IMR-90 (cell line): ENCODE measurements at regions not wholly inside any gene's neighbourhood (a gene's known extent, or its start where the extent isn't known, plus 50 kb on each side); places are given as distances from the start of the nearest gene placed in this dataset.

Experiments
- CEBPB ChIP-seq: IDR thresholded peaks from 2 replicates; pipeline ENCODE4 v1.6.1; 2012; ENCODE audit warnings: low read depth, low read length, improper control_type of control experiment
- FOS ChIP-seq: fragments of 150-350 bp; IDR thresholded peaks from 2 replicates; pipeline ENCODE4 v1.6.1; 2016; ENCODE audit warnings: low read depth, low read length
- MAZ ChIP-seq: IDR thresholded peaks from 2 replicates; pipeline ENCODE4 v1.6.1; 2012; ENCODE audit warnings: low read depth, mild to moderate bottlenecking, low read length, improper control_type of control experiment, moderate library complexity, borderline replicate concordance
- MXI1 ChIP-seq: IDR thresholded peaks from 2 replicates; pipeline ENCODE4 v1.6.1; 2012; ENCODE audit warnings: low read depth, mild to moderate bottlenecking, low read length, moderate library complexity, borderline replicate concordance
- NFE2L2 ChIP-seq: fragments of 150-350 bp; IDR thresholded peaks from 2 replicates; pipeline ENCODE4 v1.6.1; 2016; ENCODE audit warnings: low read depth, mild to moderate bottlenecking, low read length
- POLR2A ChIP-seq: IDR thresholded peaks from 2 replicates; pipeline ENCODE4 v1.6.1; 2012; ENCODE audit warnings: mild to moderate bottlenecking, low read depth, low read length
- RAD21 ChIP-seq: IDR thresholded peaks from 2 replicates; pipeline ENCODE4 v1.6.1; 2012; ENCODE audit warnings: low read length, improper control_type of control experiment
- RCOR1 ChIP-seq: IDR thresholded peaks from 2 replicates; pipeline ENCODE4 v1.6.1; 2012; ENCODE audit warnings: mild to moderate bottlenecking, low read length, improper control_type of control experiment; ENCODE audit not compliant: insufficient replicate concordance
- RFX5 ChIP-seq: IDR thresholded peaks from 2 replicates; pipeline ENCODE4 v1.8.0; 2012; ENCODE audit warnings: low read depth, mild to moderate bottlenecking, low read length, moderate library complexity
- SMC3 ChIP-seq: fragments of 150-350 bp; IDR thresholded peaks from 2 replicates; pipeline ENCODE4 v1.6.1; 2016; ENCODE audit warnings: low read depth, mild to moderate bottlenecking, antibody characterized with exemption, low read length, moderate library complexity
- TF ChIP-seq, protein P1 (sequence below): conservative IDR thresholded peaks from 2 replicates; pipeline ENCODE4 v1.5.1; 2012; ENCODE audit warnings: mild to moderate bottlenecking, low read depth, low read length, improper control_type of control experiment
- TF ChIP-seq, protein P2 (sequence below): fragments of 150-350 bp; IDR thresholded peaks from 2 replicates; pipeline ENCODE4 v1.6.1; 2017; ENCODE audit warnings: mild to moderate bottlenecking, antibody characterized with exemption, low read length, low read depth

DNA sequence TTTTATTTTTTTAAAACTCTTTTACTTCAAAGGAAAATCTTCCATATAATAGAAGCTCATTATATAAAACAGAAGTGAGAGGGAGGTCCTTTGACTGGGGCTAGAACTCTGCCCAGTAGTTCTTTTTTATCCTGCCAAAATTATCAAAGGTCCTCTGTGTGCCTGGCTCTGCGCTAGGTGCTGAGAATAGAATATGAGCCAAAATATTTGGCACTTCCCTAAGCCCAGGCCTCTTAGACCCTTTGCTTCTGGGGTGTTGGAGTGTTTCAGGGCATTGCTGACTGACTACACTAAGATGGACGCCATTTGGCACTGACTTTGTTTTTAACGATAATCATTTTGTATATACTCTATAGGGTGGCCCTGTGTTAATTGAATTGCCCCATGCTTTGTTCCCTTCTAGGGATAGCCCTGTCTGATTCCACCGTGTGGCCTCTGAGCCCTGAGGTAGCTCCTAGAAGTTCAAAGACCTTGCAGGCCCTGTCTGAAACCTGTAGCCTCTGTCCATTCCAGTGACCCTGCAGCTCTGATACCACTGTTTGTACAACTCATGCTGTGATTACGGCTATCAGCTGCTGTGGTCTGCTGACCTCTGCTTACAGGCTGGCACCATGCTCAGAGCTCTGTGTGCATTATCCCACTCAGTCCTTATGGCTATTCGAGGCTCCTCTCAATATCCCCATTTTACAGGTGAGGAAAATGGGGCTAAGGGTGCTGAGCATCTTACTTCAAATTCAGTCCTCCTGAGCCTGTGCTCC, 84.3 kb upstream of the SHB start:
- TF ChIP-seq, protein P1, sequence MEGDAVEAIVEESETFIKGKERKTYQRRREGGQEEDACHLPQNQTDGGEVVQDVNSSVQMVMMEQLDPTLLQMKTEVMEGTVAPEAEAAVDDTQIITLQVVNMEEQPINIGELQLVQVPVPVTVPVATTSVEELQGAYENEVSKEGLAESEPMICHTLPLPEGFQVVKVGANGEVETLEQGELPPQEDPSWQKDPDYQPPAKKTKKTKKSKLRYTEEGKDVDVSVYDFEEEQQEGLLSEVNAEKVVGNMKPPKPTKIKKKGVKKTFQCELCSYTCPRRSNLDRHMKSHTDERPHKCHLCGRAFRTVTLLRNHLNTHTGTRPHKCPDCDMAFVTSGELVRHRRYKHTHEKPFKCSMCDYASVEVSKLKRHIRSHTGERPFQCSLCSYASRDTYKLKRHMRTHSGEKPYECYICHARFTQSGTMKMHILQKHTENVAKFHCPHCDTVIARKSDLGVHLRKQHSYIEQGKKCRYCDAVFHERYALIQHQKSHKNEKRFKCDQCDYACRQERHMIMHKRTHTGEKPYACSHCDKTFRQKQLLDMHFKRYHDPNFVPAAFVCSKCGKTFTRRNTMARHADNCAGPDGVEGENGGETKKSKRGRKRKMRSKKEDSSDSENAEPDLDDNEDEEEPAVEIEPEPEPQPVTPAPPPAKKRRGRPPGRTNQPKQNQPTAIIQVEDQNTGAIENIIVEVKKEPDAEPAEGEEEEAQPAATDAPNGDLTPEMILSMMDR = no peak
- TF ChIP-seq POLR2A (no peak), FOS (no peak), SMC3 (no peak), MAZ (no peak), RCOR1 (no peak), RAD21 (no peak), NFE2L2 (no peak), MXI1 (no peak), CEBPB (no peak), RFX5 (no peak)
- TF ChIP-seq, protein P2, sequence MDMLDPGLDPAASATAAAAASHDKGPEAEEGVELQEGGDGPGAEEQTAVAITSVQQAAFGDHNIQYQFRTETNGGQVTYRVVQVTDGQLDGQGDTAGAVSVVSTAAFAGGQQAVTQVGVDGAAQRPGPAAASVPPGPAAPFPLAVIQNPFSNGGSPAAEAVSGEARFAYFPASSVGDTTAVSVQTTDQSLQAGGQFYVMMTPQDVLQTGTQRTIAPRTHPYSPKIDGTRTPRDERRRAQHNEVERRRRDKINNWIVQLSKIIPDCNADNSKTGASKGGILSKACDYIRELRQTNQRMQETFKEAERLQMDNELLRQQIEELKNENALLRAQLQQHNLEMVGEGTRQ = no peak
